ENCODE measurements at regions not wholly inside any gene's neighbourhood (a gene's known extent, or its start where the extent isn't known, plus 50 kb on each side); places are given as distances from the start of the nearest gene placed in this dataset.

- TF ChIP-seq CTCF (IDR thresholded peaks at IDR 0.05) (no peak), POLR2A (IDR thresholded peaks at IDR 0.05) (no peak)
Measured at GRCh38 chr12:62164036-62164435, 96.2 kb upstream of the USP15 start.

All from prostate gland (tissue), 2 donors.